AML-193 (cell line): ENCODE measurements at regions not wholly inside any gene's neighbourhood (a gene's known extent, or its start where the extent isn't known, plus 50 kb on each side); places are given as distances from the start of the nearest gene placed in this dataset.
"Not testable (repeated sequence)": the region's sequence is repeated elsewhere in the genome, so short reads cannot be mapped to it uniquely, and the experiment has no call there.

ENCODE experiments used
- DNase-seq, 2 experiments: peaks; one replicate each; lab custom pipeline; 2025; lab: John Stamatoyannopoulos, UW

DNA sequence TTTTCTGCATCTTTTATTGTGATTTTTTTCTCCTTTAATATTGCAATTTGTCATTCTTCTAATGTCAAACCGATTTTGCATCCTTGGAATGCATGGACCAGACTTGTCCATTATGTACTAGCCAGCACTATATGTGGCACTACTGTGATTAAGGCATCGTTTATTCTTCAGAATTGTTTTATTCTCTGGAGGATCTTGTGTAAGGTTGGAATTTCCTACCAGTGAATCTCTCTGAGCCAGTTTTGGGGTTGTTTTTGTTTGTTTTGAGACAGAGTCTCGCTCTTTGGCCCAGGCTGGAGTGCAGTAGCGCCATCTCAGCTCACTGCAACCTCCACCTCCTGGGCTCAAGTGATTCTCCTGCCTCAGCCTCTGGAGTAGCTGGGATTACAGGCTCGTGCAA is 58.5 kb downstream of the IGLL5 start:
- DNase-seq, result no peak

- no peak for DNase-seq
These were observed 61.3 kb downstream of the IGLL5 start for GRCh38 chr22:22948651-22949571.

DNA sequence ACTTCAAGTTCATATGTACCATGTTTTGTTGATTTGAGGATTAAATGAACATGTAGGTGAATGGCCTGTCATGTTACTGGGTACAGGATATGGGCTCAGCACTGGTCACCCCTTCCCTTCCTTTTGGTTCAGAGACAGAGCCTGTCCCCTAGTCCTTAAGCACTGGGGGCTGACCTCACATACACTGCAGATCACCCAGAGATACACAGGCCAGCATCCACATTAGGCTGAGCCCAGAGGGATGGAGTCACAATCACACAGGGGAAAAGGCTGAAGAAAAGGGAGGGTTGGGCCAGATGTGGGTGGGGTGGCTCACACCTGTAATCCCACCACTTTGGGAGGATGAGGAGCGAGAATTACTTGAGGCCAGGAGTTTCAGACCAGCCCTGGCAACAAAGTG is 62.3 kb downstream of the IGLL5 start:
- no peak for DNase-seq

GRCh38 chr22:22951035-22951434 is 63.4 kb downstream of the IGLL5 start:
- no peak for DNase-seq

GRCh38 chr22:22952531-22953280 is 65.1 kb downstream of the IGLL5 start:
- no peak for DNase-seq

DNA sequence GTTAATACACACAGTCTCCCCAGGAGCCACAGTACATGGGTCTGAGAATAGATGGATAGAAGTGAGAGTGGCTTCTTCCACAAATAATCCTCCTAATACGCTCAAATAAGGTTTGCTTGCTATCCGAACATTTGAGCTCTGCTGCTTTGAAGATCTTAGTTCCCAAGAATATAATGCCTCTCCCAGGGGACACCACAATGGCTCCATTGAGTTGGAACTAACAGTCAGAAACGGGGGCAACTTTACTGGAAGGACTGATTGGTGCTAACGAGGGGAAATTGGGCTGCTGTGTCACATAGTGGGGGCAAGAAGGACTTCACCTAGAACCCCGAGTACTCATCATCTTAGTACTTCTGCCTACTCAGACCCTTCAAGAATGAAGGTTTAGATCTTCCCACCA is 66.2 kb downstream of the IGLL5 start:
- no peak for DNase-seq

- no peak for DNase-seq
These were observed 67.0 kb downstream of the IGLL5 start for GRCh38 chr22:22954656-22955055.

- no peak for DNase-seq
These were observed 67.7 kb downstream of the IGLL5 start for GRCh38 chr22:22955276-22955798.

GRCh38 chr22:22955866-22956535 is 68.4 kb downstream of the IGLL5 start:
- peak; percentile 68 to 72 for DNase-seq

GRCh38 chr22:22957090-22957489 is 69.5 kb downstream of the IGLL5 start:
- DNase-seq, result no peak

- DNase-seq, result no peak
These were observed 71.0 kb downstream of the IGLL5 start for GRCh38 chr22:22958621-22959020.

- peak; percentile 31 to 33 for DNase-seq
These were observed 71.7 kb downstream of the IGLL5 start for GRCh38 chr22:22959147-22959827.

GRCh38 chr22:22960307-22960706 is 72.7 kb downstream of the IGLL5 start:
- no peak for DNase-seq

- DNase-seq, result no peak
These were observed 74.0 kb downstream of the IGLL5 start for GRCh38 chr22:22961574-22961973.

DNA sequence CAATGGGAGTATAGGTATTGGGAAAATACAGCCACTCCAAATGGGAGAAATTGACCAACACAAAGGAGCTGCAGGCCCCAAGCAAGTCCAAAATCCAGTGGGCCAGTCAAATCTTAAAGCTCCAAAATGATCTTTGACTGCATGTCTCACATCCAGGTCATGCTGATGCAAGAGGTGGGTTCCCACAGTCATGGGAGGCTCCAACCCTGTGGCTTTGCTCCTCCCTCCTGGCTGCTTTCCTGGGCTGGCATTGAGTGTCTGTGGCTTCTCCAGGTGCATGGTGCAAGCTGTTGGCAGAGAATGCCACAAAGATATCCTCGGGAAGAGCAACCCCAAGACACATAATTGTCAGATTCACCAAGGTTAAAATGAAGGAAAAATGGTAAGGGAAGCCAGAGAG is 80.8 kb downstream of the IGLL5 start:
- DNase-seq, result no peak

DNA sequence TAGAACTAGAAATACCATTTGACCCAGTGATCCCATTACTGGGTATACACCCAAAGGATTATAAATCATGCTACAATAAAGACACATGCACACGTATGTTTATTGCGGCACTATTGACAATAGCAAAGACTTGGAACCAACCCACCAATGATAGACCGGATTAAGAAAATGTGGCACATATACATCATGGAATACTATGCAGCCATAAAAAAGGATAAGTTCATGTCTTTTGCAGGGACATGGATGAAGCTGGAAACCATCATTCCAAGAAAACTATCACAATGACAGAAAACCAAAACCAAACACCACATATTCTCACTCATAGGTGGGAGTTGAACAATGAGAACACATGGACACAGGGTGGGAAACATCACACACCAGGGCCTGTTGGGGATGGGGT is 85.0 kb downstream of the IGLL5 start:
- DNase-seq, result not testable (repeated sequence)

DNA sequence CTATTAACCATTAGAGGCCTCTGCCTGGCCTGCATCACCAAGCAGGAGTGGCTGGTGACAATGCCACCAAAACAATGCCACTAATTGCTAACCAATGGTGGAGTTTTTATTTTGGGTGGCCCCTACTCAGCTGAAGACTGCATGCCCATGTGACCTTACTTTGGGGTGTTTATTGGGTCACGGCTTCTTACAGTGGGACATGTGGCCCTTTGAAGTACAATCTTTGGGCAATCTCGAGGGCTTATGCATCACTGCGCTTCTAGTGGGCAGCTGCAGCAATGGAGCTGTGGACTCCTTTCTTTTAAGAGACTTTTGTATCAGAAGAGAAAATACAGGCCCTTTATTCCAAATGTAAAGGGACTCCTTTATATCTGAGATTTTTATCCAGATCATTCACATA is 85.7 kb downstream of the IGLL5 start:
- DNase-seq, result no peak

DNA sequence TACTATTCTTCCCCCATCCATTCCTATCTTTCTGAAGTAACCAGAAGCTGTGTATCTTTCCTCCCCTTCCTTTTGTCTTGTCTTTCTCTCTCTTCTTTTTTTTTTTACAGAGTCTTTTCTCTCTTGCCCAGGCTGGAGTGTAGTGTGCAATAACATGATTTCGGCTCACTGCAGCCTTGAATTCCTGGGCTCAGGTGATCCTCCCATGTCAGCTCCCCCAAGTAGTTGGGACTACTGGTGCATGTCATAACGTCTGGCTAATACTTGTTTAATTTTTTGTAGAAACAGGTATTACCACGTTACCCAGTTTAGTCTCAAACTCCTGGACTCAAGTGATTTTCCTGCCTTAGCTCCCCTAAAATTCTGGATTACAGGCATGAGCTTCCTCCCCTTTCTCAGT is 86.5 kb downstream of the IGLL5 start:
- no peak for DNase-seq

- no peak for DNase-seq
These were observed 87.4 kb downstream of the IGLL5 start for GRCh38 chr22:22974795-22975580.

GRCh38 chr22:22976033-22976922 is 88.7 kb downstream of the IGLL5 start:
- DNase-seq, result no peak
